HCT116 (cell line): ENCODE measurements at regions not wholly inside any gene's neighbourhood (a gene's known extent, or its start where the extent isn't known, plus 50 kb on each side); places are given as distances from the start of the nearest gene placed in this dataset.

Source experiments
- ATAC-seq: fragments of 200-7000 bp; cut with Tn5 transposase; 2 replicates; pipeline ENCODE4 v1.9.1; 2020; ENCODE audit warnings: mild to moderate bottlenecking, moderate library complexity
- BruUV-seq: library from RNA; stranded (reverse); fragments of 400-500 nt; replicated peaks from 2 replicates; lab custom pipeline; 2021; lab: Mats Ljungman, UMichigan
- CTCF ChIA-PET: fragments of 300-600 bp; sonication (Branson Sonifier 250); formaldehyde crosslinking; loops from one replicate; lab custom pipeline; 2021; ENCODE audit warnings: antibody characterized with exemption; lab: Charles Lee
- POLR2A ChIA-PET: fragments of 300-600, 350-600 bp; sonication (Branson Sonifier 250); formaldehyde crosslinking; loops from one replicate; lab custom pipeline; 2021; ENCODE audit warnings: antibody characterized with exemption; lab: Charles Lee
- RAD21 ChIA-PET, 2 experiments: fragments of 300-600 bp; sonication (Branson Sonifier 250); formaldehyde crosslinking; loops; one replicate each; lab custom pipeline; 2023; ENCODE audit warnings: low total read pairs in 2 of 2; ENCODE audit not compliant: uncharacterized antibody in 2 of 2, unreplicated experiment in 2 of 2, low non-redundant PET in 1 of 2; lab: Charles Lee
- DNase-seq: peaks from one replicate; pipeline ENCODE4 v3.0.0-alpha.2; 2010; ENCODE audit warnings: low read depth, low spot score
- H2AFZ ChIP-seq: fragments of 200-600 bp; shearing (Covaris generic), sonication (generic); 2 replicates; pipeline ENCODE4 v1.6.1; 2017; ENCODE audit warnings: low read depth, mixed run types, mixed read lengths, antibody characterized with exemption, low read length; ENCODE audit not compliant: poor library complexity, severe bottlenecking
- H3K27ac ChIP-seq: 2 replicates; pipeline ENCODE4 v1.5.1; 2012; ENCODE audit warnings: low read depth, low read length
- H3K27me3 ChIP-seq: fragments of 200-600 bp; sonication (generic); 2 replicates; pipeline ENCODE4 v1.6.1; 2016; ENCODE audit warnings: mixed run types, low read length, mixed read lengths; ENCODE audit not compliant: insufficient read depth
- H3K36me3 ChIP-seq, 2 experiments: fragments of 200-500 bp in 1 of 2; fragments of 200-600 bp in 1 of 2; sonication (Bioruptor generic) in 1 of 2; sonication (generic) in 1 of 2; 2 replicates each; pipeline versions ENCODE4 v1.5.1 to v1.6.1; 2014 to 2016; ENCODE audit warnings: low read length in 2 of 2, inconsistent platforms in 1 of 2, mixed read lengths in 1 of 2, mixed run types in 1 of 2; ENCODE audit not compliant: insufficient read depth in 2 of 2, control insufficient read depth in 1 of 2
- H3K4me1 ChIP-seq, 2 experiments: fragments of 200-600 bp in 1 of 2; sonication (generic) in 1 of 2; 2 replicates each; pipeline versions ENCODE4 v1.5.1 to v1.6.1; 2012 to 2017; ENCODE audit warnings: low read length in 2 of 2, inconsistent platforms in 1 of 2, mild to moderate bottlenecking in 1 of 2, mixed read lengths in 1 of 2, mixed run types in 1 of 2, moderate library complexity in 1 of 2; ENCODE audit not compliant: insufficient read depth in 2 of 2, control insufficient read depth in 1 of 2
- H3K4me2 ChIP-seq: fragments of 200-600 bp; sonication (generic); 2 replicates; pipeline ENCODE4 v1.6.1; 2017; ENCODE audit warnings: mixed run types, low read length, mixed read lengths
- H3K4me3 ChIP-seq, 2 experiments: fragments of 200-600 bp in 1 of 2; sonication (generic) in 1 of 2; replicated peaks in 1 of 2; 2 replicates each; pipeline ENCODE4 v1.5.1; 2011 to 2016; ENCODE audit warnings: low read length in 2 of 2, control low read depth in 1 of 2, low read depth in 1 of 2, mild to moderate bottlenecking in 1 of 2, mixed read lengths in 1 of 2, mixed run types in 1 of 2
- H3K79me2 ChIP-seq: fragments of 200-600 bp; sonication (generic); 2 replicates; pipeline ENCODE4 v1.6.1; 2017; ENCODE audit warnings: mild to moderate bottlenecking, mixed run types, low read length, moderate library complexity, mixed read lengths; ENCODE audit not compliant: insufficient read depth
- H3K9ac ChIP-seq: fragments of 200-600 bp; sonication (generic); 2 replicates; pipeline ENCODE4 v1.6.1; 2016; ENCODE audit warnings: low read length, mixed read lengths
- H3K9me2 ChIP-seq: fragments of 200-600 bp; sonication (generic), shearing (Covaris generic); 2 replicates; pipeline ENCODE4 v1.6.1; 2017; ENCODE audit warnings: mixed run types, mild to moderate bottlenecking, moderate library complexity; ENCODE audit not compliant: insufficient read depth
- H3K9me3 ChIP-seq, 2 experiments: fragments of 200-500 bp in 1 of 2; fragments of 200-600 bp in 1 of 2; sonication (Bioruptor generic) in 1 of 2; sonication (generic) in 1 of 2; 2 replicates each; pipeline ENCODE4 v1.6.1; 2014 to 2017; ENCODE audit warnings: low read length in 2 of 2, mixed read lengths in 2 of 2, inconsistent platforms in 1 of 2, low read depth in 1 of 2, mild to moderate bottlenecking in 1 of 2, mixed run types in 1 of 2, moderate library complexity in 1 of 2; ENCODE audit not compliant: control insufficient read depth in 1 of 2, insufficient read depth in 1 of 2
- H4K20me1 ChIP-seq: fragments of 200-600 bp; sonication (generic), shearing (Covaris generic); 2 replicates; pipeline ENCODE4 v1.6.1; 2017; ENCODE audit warnings: mixed run types, mild to moderate bottlenecking, moderate library complexity; ENCODE audit not compliant: insufficient read depth
- CBX3 ChIP-seq: IDR thresholded peaks from 2 replicates; pipeline ENCODE4 v1.6.1; 2012; ENCODE audit warnings: low read depth
- CEBPB ChIP-seq: IDR thresholded peaks from 2 replicates; pipeline ENCODE4 v1.6.1; 2012; ENCODE audit warnings: low read depth
- EZH2phosphoT487 ChIP-seq: fragments of 200-600 bp; IDR thresholded peaks from 2 replicates; pipeline ENCODE4 v1.6.1; 2018; ENCODE audit warnings: antibody characterized with exemption, borderline replicate concordance
- FOSL1 ChIP-seq: IDR thresholded peaks from 2 replicates; pipeline ENCODE4 v1.6.1; 2012; ENCODE audit warnings: low read depth
- POLR2A ChIP-seq: IDR thresholded peaks from 2 replicates; pipeline ENCODE4 v1.7.0; 2011; ENCODE audit warnings: borderline replicate concordance; ENCODE audit not compliant: insufficient read depth, insufficient read length; ENCODE audit errors: extremely low read depth
- RAD21 ChIP-seq: IDR thresholded peaks from 2 replicates; pipeline ENCODE4 v1.6.1; 2012; ENCODE audit warnings: low read depth, mild to moderate bottlenecking
- SP1 ChIP-seq: IDR thresholded peaks from 2 replicates; pipeline ENCODE4 v1.6.1; 2012; ENCODE audit warnings: low read depth
- SRF ChIP-seq: IDR thresholded peaks from 2 replicates; pipeline ENCODE4 v1.6.1; 2012; ENCODE audit warnings: low read depth
- intact Hi-C: fragments of 100-400 bp; cut with micrococcal nuclease; formaldehyde crosslinking; loops from 2 replicates; pipeline ENCODE4 v1.10.0; 2022
- TF ChIP-seq, protein P1 (sequence below), 3 experiments: fragments of 200-600 bp in 1 of 3; sonication (generic) in 1 of 3; IDR thresholded peaks in 2 of 3; conservative IDR thresholded peaks in 1 of 3; 2 replicates each; pipeline ENCODE4 v1.5.1; 2012 to 2017; ENCODE audit warnings: low read depth in 2 of 3, low read length in 2 of 3, antibody characterized with exemption in 1 of 3, borderline replicate concordance in 1 of 3, control low read depth in 1 of 3, mild to moderate bottlenecking in 1 of 3, mixed read lengths in 1 of 3, mixed run types in 1 of 3, moderate library complexity in 1 of 3; ENCODE audit not compliant: insufficient read depth in 1 of 3
- TF ChIP-seq, protein P2 (sequence below): IDR thresholded peaks from 2 replicates; pipeline ENCODE4 v1.6.1; 2012; ENCODE audit warnings: low read depth
- TF ChIP-seq, protein P3 (sequence below): IDR thresholded peaks from 2 replicates; pipeline ENCODE4 v1.6.1; 2012

- DNase-seq (peak; percentile 28), ATAC-seq (peak; percentile 82; the same call in 1 of the 2 replicates)
- BruUV-seq, result no TSS peak
- H3K36me3 ChIP-seq, result no peaks in the 10 kb centered on the region
- H4K20me1 ChIP-seq, result no peaks in the 10 kb centered on the region
- no peaks in the 10 kb centered on the region for H3K79me2 ChIP-seq
- peaks cover 12% of the 10 kb centered on the region; the same call in 1 of the 2 replicates for H3K27me3 ChIP-seq
- no peak overlapping the region for H3K9ac ChIP-seq
- CTCF ChIA-PET, result interaction anchor here (1.2 to 1.7 kb wide), 3 partner anchors 12 to 161 kb away, joined by 4 to 13 read pairs (median 6); no protein-coding TSS in a partner anchor
- no peak overlapping the region for H3K27ac ChIP-seq
- POLR2A ChIA-PET, result no interaction called here
- intact Hi-C loops, result loop anchor here (1.0 kb wide), 1 partner anchor 161 kb away; no protein-coding TSS in a partner anchor
- no peaks in the 10 kb centered on the region for H3K9me3 ChIP-seq
- RAD21 ChIA-PET, result no interaction called here
- H2AFZ ChIP-seq, result no peak overlapping the region
- no peaks in the 10 kb centered on the region for H3K9me2 ChIP-seq
- no peaks in the 10 kb centered on the region for H3K4me1 ChIP-seq
- TF ChIP-seq POLR2A (no peak), FOSL1 (no peak), RAD21 (peak; percentile 42)
- TF ChIP-seq, protein P1, sequence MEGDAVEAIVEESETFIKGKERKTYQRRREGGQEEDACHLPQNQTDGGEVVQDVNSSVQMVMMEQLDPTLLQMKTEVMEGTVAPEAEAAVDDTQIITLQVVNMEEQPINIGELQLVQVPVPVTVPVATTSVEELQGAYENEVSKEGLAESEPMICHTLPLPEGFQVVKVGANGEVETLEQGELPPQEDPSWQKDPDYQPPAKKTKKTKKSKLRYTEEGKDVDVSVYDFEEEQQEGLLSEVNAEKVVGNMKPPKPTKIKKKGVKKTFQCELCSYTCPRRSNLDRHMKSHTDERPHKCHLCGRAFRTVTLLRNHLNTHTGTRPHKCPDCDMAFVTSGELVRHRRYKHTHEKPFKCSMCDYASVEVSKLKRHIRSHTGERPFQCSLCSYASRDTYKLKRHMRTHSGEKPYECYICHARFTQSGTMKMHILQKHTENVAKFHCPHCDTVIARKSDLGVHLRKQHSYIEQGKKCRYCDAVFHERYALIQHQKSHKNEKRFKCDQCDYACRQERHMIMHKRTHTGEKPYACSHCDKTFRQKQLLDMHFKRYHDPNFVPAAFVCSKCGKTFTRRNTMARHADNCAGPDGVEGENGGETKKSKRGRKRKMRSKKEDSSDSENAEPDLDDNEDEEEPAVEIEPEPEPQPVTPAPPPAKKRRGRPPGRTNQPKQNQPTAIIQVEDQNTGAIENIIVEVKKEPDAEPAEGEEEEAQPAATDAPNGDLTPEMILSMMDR (IDR thresholded peaks at IDR 0.05 in 2 of 3, conservative IDR thresholded peaks at IDR 0.05 in 1 of 3; ENCODE audit: borderline replicate concordance in 1 of 3, insufficient read depth in 1 of 3, low read depth in 2 of 3, low read length in 2 of 3), result peak; percentile 51 to 67 (median 61); a peak in 5 of 6 replicates
- H3K4me3 ChIP-seq, result no peak overlapping the region
- no peak overlapping the region for H3K4me2 ChIP-seq
Observed at GRCh38 chr2:65800998-65801397, 368.6 kb upstream of the SPRED2 start.

GRCh38 chr2:65799141-65799854, 366.9 kb upstream of the SPRED2 start:
- Histone ChIP-seq H3K4me2 (no peak overlapping the region), H3K9ac (no peak overlapping the region), H4K20me1 (no peaks in the 10 kb centered on the region), H3K4me3 (no peak overlapping the region), H3K36me3 (no peaks in the 10 kb centered on the region), H3K27me3 (peaks cover 16% of the 10 kb centered on the region; the same call in 1 of the 2 replicates), H3K79me2 (no peaks in the 10 kb centered on the region), H2AFZ (no peak overlapping the region), H3K9me2 (no peaks in the 10 kb centered on the region), H3K27ac (no peak overlapping the region), H3K9me3 (no peaks in the 10 kb centered on the region), H3K4me1 (no peaks in the 10 kb centered on the region)
- ChIA-PET POLR2A (no interaction called here), CTCF (no interaction called here), RAD21 (no interaction called here)
- no peak for DNase-seq
- BruUV-seq, result no TSS peak
- no peak for ATAC-seq
- intact Hi-C loops, result no loop called here
- TF ChIP-seq CBX3, result no peak
- TF ChIP-seq, protein P2, sequence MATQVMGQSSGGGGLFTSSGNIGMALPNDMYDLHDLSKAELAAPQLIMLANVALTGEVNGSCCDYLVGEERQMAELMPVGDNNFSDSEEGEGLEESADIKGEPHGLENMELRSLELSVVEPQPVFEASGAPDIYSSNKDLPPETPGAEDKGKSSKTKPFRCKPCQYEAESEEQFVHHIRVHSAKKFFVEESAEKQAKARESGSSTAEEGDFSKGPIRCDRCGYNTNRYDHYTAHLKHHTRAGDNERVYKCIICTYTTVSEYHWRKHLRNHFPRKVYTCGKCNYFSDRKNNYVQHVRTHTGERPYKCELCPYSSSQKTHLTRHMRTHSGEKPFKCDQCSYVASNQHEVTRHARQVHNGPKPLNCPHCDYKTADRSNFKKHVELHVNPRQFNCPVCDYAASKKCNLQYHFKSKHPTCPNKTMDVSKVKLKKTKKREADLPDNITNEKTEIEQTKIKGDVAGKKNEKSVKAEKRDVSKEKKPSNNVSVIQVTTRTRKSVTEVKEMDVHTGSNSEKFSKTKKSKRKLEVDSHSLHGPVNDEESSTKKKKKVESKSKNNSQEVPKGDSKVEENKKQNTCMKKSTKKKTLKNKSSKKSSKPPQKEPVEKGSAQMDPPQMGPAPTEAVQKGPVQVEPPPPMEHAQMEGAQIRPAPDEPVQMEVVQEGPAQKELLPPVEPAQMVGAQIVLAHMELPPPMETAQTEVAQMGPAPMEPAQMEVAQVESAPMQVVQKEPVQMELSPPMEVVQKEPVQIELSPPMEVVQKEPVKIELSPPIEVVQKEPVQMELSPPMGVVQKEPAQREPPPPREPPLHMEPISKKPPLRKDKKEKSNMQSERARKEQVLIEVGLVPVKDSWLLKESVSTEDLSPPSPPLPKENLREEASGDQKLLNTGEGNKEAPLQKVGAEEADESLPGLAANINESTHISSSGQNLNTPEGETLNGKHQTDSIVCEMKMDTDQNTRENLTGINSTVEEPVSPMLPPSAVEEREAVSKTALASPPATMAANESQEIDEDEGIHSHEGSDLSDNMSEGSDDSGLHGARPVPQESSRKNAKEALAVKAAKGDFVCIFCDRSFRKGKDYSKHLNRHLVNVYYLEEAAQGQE, result no peak
- no peak for TF ChIP-seq FOSL1
- no peak for TF ChIP-seq CEBPB
- TF ChIP-seq SRF, result no peak
- TF ChIP-seq SP1, result no peak
- TF ChIP-seq, protein P3, sequence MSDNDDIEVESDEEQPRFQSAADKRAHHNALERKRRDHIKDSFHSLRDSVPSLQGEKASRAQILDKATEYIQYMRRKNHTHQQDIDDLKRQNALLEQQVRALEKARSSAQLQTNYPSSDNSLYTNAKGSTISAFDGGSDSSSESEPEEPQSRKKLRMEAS, result no peak
- TF ChIP-seq EZH2phosphoT487, result no peak
